ENCODE measurements at regions not wholly inside any gene's neighbourhood (a gene's known extent, or its start where the extent isn't known, plus 50 kb on each side); places are given as distances from the start of the nearest gene placed in this dataset.

- H3K27ac ChIP-seq = no peak overlapping the region
- H3K27me3 ChIP-seq (replicated peaks in 1 of 7) = no peaks in the 10 kb centered on the region
- TF ChIP-seq POLR2A (IDR thresholded peaks at IDR 0.05) (no peak), POLR2AphosphoS5 (IDR thresholded peaks at IDR 0.05) (no peak), CTCF (IDR thresholded peaks at IDR 0.05 in 8 of 11, conservative IDR thresholded peaks at IDR 0.05 in 3 of 11) (no peak)
- H3K9me3 ChIP-seq = peaks cover 0 to 3% (median 0%) of the 10 kb centered on the region in 8 donors
- DNase-seq = no peak
- H3K4me1 ChIP-seq = no peaks in the 10 kb centered on the region
- no peak overlapping the region for H3K4me3 ChIP-seq
- intact Hi-C loops (cut with DNase I; ENCODE audit: low total_unique reads) = no loop called here
- no peaks in the 10 kb centered on the region for H3K36me3 ChIP-seq
Measured at GRCh38 chr3:35565048-35565447, 74.3 kb upstream of the ARPP21 start.

Small RNA genes lying in the stretch of these regions (small RNA-seq; reads per million reads assigned to genes)
- 0 reads per million in 4 donors for gene RNU6-243P

All from spleen (tissue), 8 donors.